ENCODE measurements at regions not wholly inside any gene's neighbourhood (a gene's known extent, or its start where the extent isn't known, plus 50 kb on each side); places are given as distances from the start of the nearest gene placed in this dataset.

DNA sequence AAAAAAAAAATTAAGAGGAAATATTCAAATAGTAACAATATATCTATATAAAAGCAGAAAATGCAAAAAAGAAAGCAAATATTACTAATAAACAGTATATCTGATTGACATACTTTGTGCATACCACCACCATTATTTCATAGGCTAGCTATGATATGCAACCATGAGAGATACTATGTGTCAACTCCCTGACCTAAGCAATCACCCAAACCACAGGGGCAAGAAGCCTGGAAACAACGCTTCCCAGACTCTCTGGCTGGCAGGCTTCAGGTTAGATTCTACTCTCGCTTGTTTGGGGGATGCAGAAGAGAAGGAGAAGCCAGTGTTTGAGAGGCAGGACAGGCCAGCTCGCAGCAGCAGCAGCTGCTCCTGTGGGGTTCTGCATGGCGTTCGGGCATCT, 169.3 kb upstream of the TPM1 start:
- H3K27ac ChIP-seq = no peak overlapping the region
- peaks cover 33% of the 10 kb centered on the region for H3K4me1 ChIP-seq
- H3K9me3 ChIP-seq = no peaks in the 10 kb centered on the region
- 93 to 97% methylated on average over 5 of the region's 5 CpGs for WGBS, 2 donors
- DNase-seq (no peak), ATAC-seq (no peak)
- intact Hi-C loops (cut with DNase I) = no loop called here
- no peak overlapping the region for H3K4me3 ChIP-seq
- H3K27me3 ChIP-seq = no peaks in the 10 kb centered on the region
- TF ChIP-seq POLR2A (IDR thresholded peaks at IDR 0.05) = no peak
- TF ChIP-seq, protein P1, sequence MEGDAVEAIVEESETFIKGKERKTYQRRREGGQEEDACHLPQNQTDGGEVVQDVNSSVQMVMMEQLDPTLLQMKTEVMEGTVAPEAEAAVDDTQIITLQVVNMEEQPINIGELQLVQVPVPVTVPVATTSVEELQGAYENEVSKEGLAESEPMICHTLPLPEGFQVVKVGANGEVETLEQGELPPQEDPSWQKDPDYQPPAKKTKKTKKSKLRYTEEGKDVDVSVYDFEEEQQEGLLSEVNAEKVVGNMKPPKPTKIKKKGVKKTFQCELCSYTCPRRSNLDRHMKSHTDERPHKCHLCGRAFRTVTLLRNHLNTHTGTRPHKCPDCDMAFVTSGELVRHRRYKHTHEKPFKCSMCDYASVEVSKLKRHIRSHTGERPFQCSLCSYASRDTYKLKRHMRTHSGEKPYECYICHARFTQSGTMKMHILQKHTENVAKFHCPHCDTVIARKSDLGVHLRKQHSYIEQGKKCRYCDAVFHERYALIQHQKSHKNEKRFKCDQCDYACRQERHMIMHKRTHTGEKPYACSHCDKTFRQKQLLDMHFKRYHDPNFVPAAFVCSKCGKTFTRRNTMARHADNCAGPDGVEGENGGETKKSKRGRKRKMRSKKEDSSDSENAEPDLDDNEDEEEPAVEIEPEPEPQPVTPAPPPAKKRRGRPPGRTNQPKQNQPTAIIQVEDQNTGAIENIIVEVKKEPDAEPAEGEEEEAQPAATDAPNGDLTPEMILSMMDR (IDR thresholded peaks at IDR 0.05) = no peak
- no peaks in the 10 kb centered on the region for H3K36me3 ChIP-seq (replicated peaks in 1 of 2; ENCODE audit: insufficient read depth in 1 of 2, low read depth in 2 of 2)

DNA sequence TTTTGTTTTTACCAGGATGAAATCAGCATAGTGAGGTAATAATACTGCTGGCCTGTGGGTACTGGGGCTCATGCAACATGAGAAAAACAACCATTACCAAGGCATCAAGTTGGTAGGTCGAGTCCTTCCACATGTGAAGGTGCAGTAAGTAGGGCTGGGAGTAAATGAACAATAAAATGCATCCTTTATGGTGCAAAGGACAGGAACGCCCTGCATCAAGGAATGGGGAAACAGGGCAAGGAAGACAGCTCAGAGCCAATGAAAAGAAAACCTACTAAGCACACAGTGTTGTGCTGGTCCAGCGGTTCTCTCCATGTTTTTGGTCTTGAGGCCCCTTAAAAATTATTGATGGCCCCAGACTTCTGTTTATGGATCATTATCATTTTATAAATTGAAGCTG, 168.5 kb upstream of the TPM1 start:
- ATAC-seq (no peak), DNase-seq (no peak)
- no peak overlapping the region for H3K4me3 ChIP-seq
- H3K9me3 ChIP-seq = no peaks in the 10 kb centered on the region
- TF ChIP-seq POLR2A (IDR thresholded peaks at IDR 0.05) = no peak
- TF ChIP-seq, protein P1 (IDR thresholded peaks at IDR 0.05) = no peak
- intact Hi-C loops (cut with DNase I) = no loop called here
- peaks cover 38% of the 10 kb centered on the region for H3K4me1 ChIP-seq
- WGBS, 2 donors = 89 to 95% methylated on average over 3 of the region's 3 CpGs
- H3K36me3 ChIP-seq (replicated peaks in 1 of 2; ENCODE audit: insufficient read depth in 1 of 2, low read depth in 2 of 2) = no peaks in the 10 kb centered on the region
- no peak overlapping the region for H3K27ac ChIP-seq
- no peaks in the 10 kb centered on the region for H3K27me3 ChIP-seq

GRCh38 chr15:62874959-62875625, 167.5 kb upstream of the TPM1 start:
- no peaks in the 10 kb centered on the region for H3K27me3 ChIP-seq
- DNase-seq (no peak), ATAC-seq (no peak)
- H3K4me1 ChIP-seq = peaks cover 40% of the 10 kb centered on the region
- no peak for TF ChIP-seq POLR2A (IDR thresholded peaks at IDR 0.05)
- TF ChIP-seq, protein P1 (IDR thresholded peaks at IDR 0.05) = no peak
- H3K4me3 ChIP-seq = no peak overlapping the region
- intact Hi-C loops (cut with DNase I) = no loop called here
- H3K9me3 ChIP-seq = no peaks in the 10 kb centered on the region
- H3K36me3 ChIP-seq (replicated peaks in 1 of 2; ENCODE audit: insufficient read depth in 1 of 2, low read depth in 2 of 2) = no peaks in the 10 kb centered on the region
- WGBS, 2 donors = 71 to 96% methylated on average over 7 to 13 of the region's 13 CpGs
- peak overlapping the region in 2 of 4 donors; percentile 42 to 82 for H3K27ac ChIP-seq

DNA sequence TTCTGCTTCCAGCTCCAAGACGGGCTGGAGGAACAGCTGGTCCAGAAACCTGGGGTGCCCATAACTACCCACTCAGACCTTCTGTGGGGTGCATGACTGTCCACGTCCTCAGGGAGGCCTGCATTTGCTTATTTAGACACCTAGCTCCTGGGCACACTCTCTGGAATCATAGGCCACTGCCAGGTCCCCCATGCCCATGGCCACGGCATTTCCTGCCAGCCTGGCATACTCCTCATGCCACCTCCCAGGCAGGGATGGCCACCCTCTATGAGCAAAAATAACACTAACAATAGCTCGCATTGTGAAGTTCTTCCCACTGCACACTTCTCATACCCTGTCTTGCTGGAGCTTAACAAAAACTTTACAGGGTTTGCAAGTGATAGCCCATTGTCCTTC, 166.9 kb upstream of the TPM1 start:
- Histone ChIP-seq H3K4me3 (no peak overlapping the region), H3K27ac (peak overlapping the region in 2 of 4 donors; percentile 42 to 82), H3K27me3 (no peaks in the 10 kb centered on the region), H3K4me1 (peaks cover 43% of the 10 kb centered on the region), H3K9me3 (no peaks in the 10 kb centered on the region), H3K36me3 (replicated peaks in 1 of 2; ENCODE audit: insufficient read depth in 1 of 2, low read depth in 2 of 2) (no peaks in the 10 kb centered on the region)
- TF ChIP-seq, protein P1 (IDR thresholded peaks at IDR 0.05) = no peak
- TF ChIP-seq POLR2A (IDR thresholded peaks at IDR 0.05) = no peak
- DNase-seq (no peak), ATAC-seq (no peak)
- intact Hi-C loops (cut with DNase I) = no loop called here
- WGBS, 2 donors = 81 to 90% methylated on average over 4 of the region's 4 CpGs

DNA sequence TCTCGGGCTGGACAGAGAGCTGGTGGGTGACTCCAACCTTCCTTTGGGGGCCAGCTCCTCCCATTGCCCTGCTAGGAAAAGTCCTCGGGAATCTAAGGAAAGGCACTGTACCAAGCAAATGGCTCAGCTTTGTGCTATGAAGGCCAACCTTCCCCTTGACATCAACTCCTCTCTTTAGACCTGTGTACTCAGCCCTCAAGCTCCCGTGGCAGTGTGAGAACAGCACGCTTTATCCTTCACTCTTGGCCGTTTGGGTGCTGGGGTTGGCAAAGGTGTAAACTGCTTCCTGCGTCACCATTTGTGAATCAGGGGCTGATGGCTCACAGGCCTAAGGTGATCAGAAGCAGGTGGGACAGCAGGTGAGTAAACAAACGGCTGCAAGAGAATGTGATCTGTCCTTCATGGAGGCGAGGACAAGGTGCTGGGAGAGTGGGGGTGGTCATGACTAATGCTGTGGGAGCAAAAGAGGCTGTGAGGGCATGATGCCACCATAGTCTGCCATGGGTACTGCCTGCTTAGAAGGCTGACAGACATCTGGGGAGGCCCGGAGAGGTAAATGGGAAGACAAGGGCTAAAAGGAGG, 165.2 kb upstream of the TPM1 start:
- H3K27ac ChIP-seq = peak overlapping the region in 3 of 4 donors; percentile 76 to 82 (median 79)
- no peaks in the 10 kb centered on the region for H3K9me3 ChIP-seq
- intact Hi-C loops (cut with DNase I) = no loop called here
- no peaks in the 10 kb centered on the region for H3K36me3 ChIP-seq (replicated peaks in 1 of 2; ENCODE audit: insufficient read depth in 1 of 2, low read depth in 2 of 2)
- H3K4me1 ChIP-seq = peaks cover 43% of the 10 kb centered on the region
- TF ChIP-seq POLR2A (IDR thresholded peaks at IDR 0.05) = peak in 2 of 3 donors; percentile 59 to 61
- TF ChIP-seq, protein P1 (IDR thresholded peaks at IDR 0.05) = peak in 2 of 7 experiments; percentile 3 to 5
- ATAC-seq (peak; percentile 90), DNase-seq (peak; percentile 69 to 94 (median 87))
- 52 to 53% methylated on average over 9 of the region's 9 CpGs for WGBS, 2 donors
- H3K27me3 ChIP-seq = no peaks in the 10 kb centered on the region
- no peak overlapping the region for H3K4me3 ChIP-seq

Measured in body of pancreas (tissue), 4 donors.